Ishikawa (cell line): ENCODE measurements at regions not wholly inside any gene's neighbourhood (a gene's known extent, or its start where the extent isn't known, plus 50 kb on each side); places are given as distances from the start of the nearest gene placed in this dataset.

Experiments
- CEBPB ChIP-seq: IDR thresholded peaks from 2 replicates; pipeline ENCODE4 v1.6.1; 2012
- CREB1 ChIP-seq: IDR thresholded peaks from 2 replicates; pipeline ENCODE4 v1.6.1; 2012; ENCODE audit warnings: low read depth
- EGR1 ChIP-seq: IDR thresholded peaks from 2 replicates; pipeline ENCODE4 v1.6.1; 2012
- EP300 ChIP-seq: IDR thresholded peaks from 2 replicates; pipeline ENCODE4 v1.6.1; 2012; ENCODE audit warnings: borderline replicate concordance
- FOXM1 ChIP-seq: IDR thresholded peaks from 2 replicates; pipeline ENCODE4 v1.6.1; 2012; ENCODE audit warnings: low read depth, borderline replicate concordance
- MAX ChIP-seq: IDR thresholded peaks from 2 replicates; pipeline ENCODE4 v1.6.1; 2012
- NFIC ChIP-seq: IDR thresholded peaks from 2 replicates; pipeline ENCODE4 v1.6.1; 2012
- RAD21 ChIP-seq: IDR thresholded peaks from 2 replicates; pipeline ENCODE4 v1.6.1; 2012; ENCODE audit warnings: low read depth
- REST ChIP-seq: IDR thresholded peaks from 2 replicates; pipeline ENCODE4 v1.6.1; 2012; ENCODE audit warnings: low read depth, mild to moderate bottlenecking
- TAF1 ChIP-seq: IDR thresholded peaks from 2 replicates; pipeline ENCODE4 v1.6.1; 2012; ENCODE audit warnings: low read depth, mild to moderate bottlenecking
- TCF12 ChIP-seq: IDR thresholded peaks from 2 replicates; pipeline ENCODE4 v1.6.1; 2012; ENCODE audit warnings: low read depth
- TEAD4 ChIP-seq: IDR thresholded peaks from 2 replicates; pipeline ENCODE4 v1.6.1; 2012
- USF1 ChIP-seq: IDR thresholded peaks from 2 replicates; pipeline ENCODE4 v1.6.1; 2012
- YY1 ChIP-seq: IDR thresholded peaks from 2 replicates; pipeline ENCODE4 v1.6.1; 2012; ENCODE audit warnings: low read depth
- ZBTB7A ChIP-seq: IDR thresholded peaks from 2 replicates; pipeline ENCODE4 v1.6.1; 2012; ENCODE audit warnings: low read depth

- TF ChIP-seq FOXM1: no peak
- no peak for TF ChIP-seq EGR1
- TF ChIP-seq ZBTB7A: no peak
- TF ChIP-seq EP300: no peak
- TF ChIP-seq RAD21: no peak
- no peak for TF ChIP-seq USF1
- no peak for TF ChIP-seq TEAD4
- TF ChIP-seq YY1: no peak
- no peak for TF ChIP-seq NFIC
- TF ChIP-seq TAF1: no peak
Observed at GRCh38 chr5:124318661-124319060, 427.8 kb downstream of the ZNF608 start.

GRCh38 chr5:124317451-124317850 is 429.0 kb downstream of the ZNF608 start:
- TF ChIP-seq USF1: no peak
- no peak for TF ChIP-seq TAF1
- no peak for TF ChIP-seq ZBTB7A
- no peak for TF ChIP-seq TEAD4
- TF ChIP-seq EGR1: no peak

GRCh38 chr5:124315741-124316415 is 430.6 kb downstream of the ZNF608 start:
- TF ChIP-seq TAF1 (no peak), USF1 (no peak), CREB1 (no peak), FOXM1 (no peak), YY1 (no peak), CEBPB (no peak), ZBTB7A (no peak), EGR1 (no peak), EP300 (no peak), TCF12 (no peak), TEAD4 (no peak), REST (no peak), MAX (no peak), NFIC (no peak), RAD21 (no peak)

- no peak for TF ChIP-seq EGR1
- TF ChIP-seq REST: no peak
- no peak for TF ChIP-seq NFIC
- TF ChIP-seq RAD21: no peak
- TF ChIP-seq USF1: no peak
- TF ChIP-seq TCF12: no peak
- TF ChIP-seq CREB1: no peak
Observed at GRCh38 chr5:124310453-124310852, 436.0 kb downstream of the ZNF608 start.

GRCh38 chr5:124309241-124309980 is 437.0 kb downstream of the ZNF608 start:
- TF ChIP-seq USF1 (no peak), CEBPB (no peak), ZBTB7A (no peak), EGR1 (no peak), NFIC (no peak), REST (no peak), YY1 (no peak), TEAD4 (no peak), EP300 (no peak), TAF1 (no peak)
